Right lobe of liver (tissue), 4 donors: ENCODE measurements at regions not wholly inside any gene's neighbourhood (a gene's known extent, or its start where the extent isn't known, plus 50 kb on each side); places are given as distances from the start of the nearest gene placed in this dataset.

Source experiments
- CTCF ChIP-seq, 4 donors: fragments of 200-600 bp in 3 of 4; fragments of 450-650 bp in 1 of 4; IDR thresholded peaks; one replicate each; pipeline versions ENCODE4 v1.5.1 to v1.8.0; 2016 to 2022; ENCODE audit warnings: antibody characterized with exemption in 4 of 4, mild to moderate bottlenecking in 2 of 4
- POLR2A ChIP-seq: fragments of 450-650 bp; IDR thresholded peaks from one replicate; pipeline ENCODE4 v1.6.1; 2017; ENCODE audit warnings: antibody characterized with exemption, mild to moderate bottlenecking
- donor health status: DM: no; HTN: no; CAD: no.
- donor health status: DM: no; HTN: no; CAD: no.
- donor health status: DM: no; HTN: yes; CAD: no.

DNA sequence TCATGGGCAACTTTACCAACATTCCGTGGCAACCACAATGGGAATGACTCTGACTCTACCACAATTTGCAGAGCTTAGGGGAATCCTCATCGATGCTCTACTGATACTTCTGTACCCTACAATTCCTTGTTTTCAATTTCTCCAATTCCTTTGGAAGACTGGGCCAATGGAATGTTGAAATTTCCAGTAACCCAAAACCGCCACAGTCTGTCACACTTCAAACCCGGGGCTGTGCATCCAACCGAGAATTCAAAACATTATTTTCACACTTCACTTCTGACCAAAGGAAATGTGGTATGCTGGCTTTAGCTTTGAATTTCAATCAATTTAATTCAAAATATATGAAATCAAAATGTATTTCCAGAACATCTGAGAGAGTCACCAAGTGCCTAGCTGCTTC lies 951.4 kb downstream of the VRK1 start:
- TF ChIP-seq CTCF (IDR thresholded peaks at IDR 0.05) (no peak), POLR2A (no peak)
